Activated naive CD4-positive, alpha-beta T cell treated with Interleukin-2 at 50 U/mL for 16 hours (primary cell): ENCODE measurements at regions not wholly inside any gene's neighbourhood (a gene's known extent, or its start where the extent isn't known, plus 50 kb on each side); places are given as distances from the start of the nearest gene placed in this dataset.

Experiments used
- DNase-seq: peaks from one replicate; pipeline ENCODE4 v3.0.0-alpha.2; 2020

- no peak for DNase-seq
Observed at GRCh38 chr10:44083719-44084400, 301.0 kb downstream of the CXCL12 start.

GRCh38 chr10:44071479-44071878 is 313.4 kb downstream of the CXCL12 start:
- DNase-seq = no peak

- DNase-seq = no peak
Observed at GRCh38 chr10:44070282-44070681, 314.6 kb downstream of the CXCL12 start.

- DNase-seq = no peak
Observed at GRCh38 chr10:44069573-44069972, 315.3 kb downstream of the CXCL12 start.

- DNase-seq = no peak
Observed at GRCh38 chr10:44068716-44069482, 316.0 kb downstream of the CXCL12 start.

- no peak for DNase-seq
Observed at GRCh38 chr10:44067432-44067831, 317.5 kb downstream of the CXCL12 start.

GRCh38 chr10:44066527-44067255 is 318.2 kb downstream of the CXCL12 start:
- DNase-seq = no peak

GRCh38 chr10:44065788-44066526 is 318.9 kb downstream of the CXCL12 start:
- no peak for DNase-seq

GRCh38 chr10:44064987-44065787 is 319.7 kb downstream of the CXCL12 start:
- no peak for DNase-seq

- DNase-seq = no peak
Observed at GRCh38 chr10:44064317-44064716, 320.6 kb downstream of the CXCL12 start.

- no peak for DNase-seq
Observed at GRCh38 chr10:44063686-44064085, 321.2 kb downstream of the CXCL12 start.

- DNase-seq = no peak
Observed at GRCh38 chr10:44060719-44061118, 324.2 kb downstream of the CXCL12 start.

GRCh38 chr10:44060221-44060620 is 324.7 kb downstream of the CXCL12 start:
- no peak for DNase-seq

- DNase-seq = no peak
Observed at GRCh38 chr10:44058259-44058658, 326.6 kb downstream of the CXCL12 start.

- no peak for DNase-seq
Observed at GRCh38 chr10:44056967-44057805, 327.7 kb downstream of the CXCL12 start.

- DNase-seq = no peak
Observed at GRCh38 chr10:44056206-44056605, 328.7 kb downstream of the CXCL12 start.

- DNase-seq = no peak
Observed at GRCh38 chr10:44054046-44054445, 330.9 kb downstream of the CXCL12 start.

- DNase-seq = no peak
Observed at GRCh38 chr10:44053391-44053790, 331.5 kb downstream of the CXCL12 start.

GRCh38 chr10:44051584-44052385 is 333.1 kb downstream of the CXCL12 start:
- no peak for DNase-seq

- DNase-seq = no peak
Observed at GRCh38 chr10:44051091-44051490, 333.8 kb downstream of the CXCL12 start.
